Midbrain (tissue), 1 donor: ENCODE measurements at regions not wholly inside any gene's neighbourhood (a gene's known extent, or its start where the extent isn't known, plus 50 kb on each side); places are given as distances from the start of the nearest gene placed in this dataset.

Experiments
- DNase-seq: peaks from one replicate; lab custom pipeline; 2025; lab: John Stamatoyannopoulos, UW

DNA sequence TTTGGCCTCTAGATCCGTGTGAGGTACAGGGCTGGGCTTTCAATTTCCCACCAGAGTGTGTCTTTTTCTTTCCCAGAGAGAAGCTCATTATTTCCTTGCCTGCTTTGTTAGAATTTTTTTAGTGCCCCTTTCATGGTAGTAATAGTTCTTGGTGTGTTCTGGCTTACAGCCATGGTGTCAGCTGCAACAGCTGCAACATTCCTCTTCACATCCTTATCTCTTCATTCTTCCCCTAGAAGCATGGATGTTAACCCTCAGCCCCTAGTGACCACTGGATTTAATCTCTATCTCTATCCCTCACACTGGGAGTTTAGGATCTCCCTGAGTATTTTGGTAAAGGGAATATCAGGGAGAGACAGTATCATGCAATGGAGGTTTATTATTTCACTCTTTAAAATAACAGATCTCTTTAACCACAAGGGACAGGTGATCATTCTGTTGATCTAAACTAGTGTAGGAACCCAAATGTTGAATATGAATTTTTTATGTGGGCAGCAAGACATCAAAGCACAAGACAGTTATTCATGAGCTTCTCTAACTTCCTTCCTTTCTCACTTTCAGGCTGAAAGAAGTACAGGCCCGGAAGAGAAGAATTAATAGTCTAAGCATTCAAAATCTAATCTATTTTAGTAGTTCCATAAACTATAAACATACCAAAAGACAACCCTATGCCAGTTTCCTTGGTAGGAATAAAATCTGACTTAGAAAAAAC is 160.2 kb downstream of the FAM170A start:
- DNase-seq = no peak

DNA sequence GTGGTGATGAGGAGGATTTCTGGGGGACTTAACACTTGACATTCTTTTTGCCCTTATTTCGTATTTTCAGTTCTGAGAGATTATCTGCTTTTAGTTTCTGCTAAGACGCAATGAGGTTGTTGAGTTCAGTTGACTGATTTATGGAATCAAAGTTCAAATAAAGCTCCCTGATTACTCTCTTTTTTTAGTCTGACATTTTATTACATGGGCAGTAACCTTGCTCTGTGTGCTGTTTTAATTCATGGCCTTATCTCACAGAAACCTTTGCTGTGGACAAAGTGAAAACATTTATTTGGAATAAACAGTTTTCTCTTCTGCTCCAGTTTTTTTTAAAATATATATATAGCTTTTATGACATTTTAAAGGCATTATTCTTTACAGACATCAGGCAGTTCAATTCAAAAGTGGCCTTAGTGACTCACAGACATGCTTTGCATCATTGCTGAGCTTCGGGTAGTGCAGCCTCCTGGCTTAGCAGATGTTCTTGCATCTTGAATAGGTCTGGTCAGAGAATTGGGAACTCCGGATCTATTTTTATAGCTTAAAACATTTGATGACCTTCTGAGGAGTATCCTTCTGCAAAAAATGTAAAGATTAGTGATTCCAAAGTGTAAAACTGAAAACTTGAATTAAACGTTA is 162.9 kb downstream of the FAM170A start:
- no peak for DNase-seq

DNA sequence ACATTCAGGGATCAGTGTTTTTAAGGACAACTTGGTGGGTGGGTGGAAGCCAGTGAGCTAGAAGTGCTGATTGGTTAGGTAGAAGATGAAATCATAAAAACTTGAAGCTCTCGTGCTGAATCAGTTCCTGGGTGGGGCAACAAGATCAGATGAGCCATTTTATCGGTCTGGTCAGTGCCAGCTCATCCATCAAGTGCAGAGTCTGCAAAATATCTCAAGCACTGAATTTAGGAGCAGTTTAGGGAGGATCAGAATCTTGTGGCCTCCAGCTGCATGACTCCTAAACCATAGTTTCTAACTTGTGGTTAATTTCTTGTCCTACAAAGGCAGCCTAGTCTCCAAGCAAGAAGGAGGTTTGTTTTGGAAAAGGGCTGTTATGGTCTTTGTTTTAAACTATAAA is 166.4 kb downstream of the FAM170A start:
- DNase-seq = no peak

- DNase-seq = no peak
Observed at GRCh38 chr5:119801570-119801969, 172.2 kb downstream of the FAM170A start.

- no peak for DNase-seq
Observed at GRCh38 chr5:119808024-119808423, 178.7 kb downstream of the FAM170A start.

- no peak for DNase-seq
Observed at GRCh38 chr5:119808474-119808873, 179.1 kb downstream of the FAM170A start.

- no peak for DNase-seq
Observed at GRCh38 chr5:119810217-119810616, 180.9 kb downstream of the FAM170A start.

DNA sequence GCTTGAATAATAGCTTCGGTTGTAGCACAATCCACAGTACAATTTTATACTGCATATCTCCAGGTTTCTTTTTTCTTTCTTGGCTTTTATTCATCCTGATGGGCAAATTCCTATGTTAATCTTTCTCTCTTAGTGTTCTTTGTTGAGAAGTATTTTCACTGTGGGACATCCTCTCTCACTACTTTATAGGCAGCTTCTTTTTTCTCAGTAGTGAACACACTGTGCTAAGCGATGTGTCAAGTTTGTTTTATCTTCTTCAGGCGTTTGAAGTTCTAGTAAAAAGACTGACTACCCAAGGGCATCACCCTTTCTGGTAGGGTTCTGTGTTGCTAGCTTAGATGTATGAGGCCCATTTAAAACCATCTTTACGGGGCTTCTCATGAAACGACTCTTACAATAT is 182.1 kb downstream of the FAM170A start:
- DNase-seq = no peak

DNA sequence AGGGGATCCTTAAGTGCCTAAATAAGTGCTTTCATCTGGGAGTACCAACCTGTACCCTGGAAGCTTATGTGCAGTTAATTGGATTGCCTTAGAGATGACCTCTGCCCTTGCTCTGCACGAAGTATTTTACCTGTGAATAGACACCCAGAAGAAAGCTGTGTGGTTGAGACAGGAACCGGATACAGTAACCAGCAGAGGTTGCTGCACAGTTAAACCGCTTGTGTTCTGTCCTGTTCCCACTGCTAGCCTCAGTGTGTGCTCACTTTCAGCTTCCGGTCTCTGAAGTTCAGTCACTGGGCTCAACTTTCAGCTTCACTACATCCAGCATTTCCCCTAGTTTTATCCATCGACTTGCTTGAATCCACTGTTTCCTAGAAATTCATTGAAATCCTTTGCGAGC is 185.3 kb downstream of the FAM170A start:
- no peak for DNase-seq

DNA sequence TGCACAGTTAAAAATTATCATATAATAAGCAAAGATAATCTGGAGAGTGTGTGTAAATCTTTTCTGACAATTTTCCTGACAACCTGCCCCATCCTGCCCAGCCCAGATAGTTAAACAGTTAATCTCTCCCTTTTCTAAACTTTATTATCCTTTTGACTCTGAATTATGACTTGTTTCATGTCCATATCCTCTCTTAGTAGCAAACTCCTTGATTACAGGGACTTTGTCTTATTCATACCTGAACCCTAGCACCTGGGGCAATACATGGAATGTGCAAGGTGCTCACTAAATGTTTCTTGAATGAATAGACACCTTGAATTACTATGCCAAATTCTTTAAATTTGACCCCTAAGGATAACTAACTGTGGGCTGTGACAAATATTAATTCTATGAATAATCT is 186.7 kb downstream of the FAM170A start:
- DNase-seq = no peak

- DNase-seq = no peak
Observed at GRCh38 chr5:119820016-119820415, 190.7 kb downstream of the FAM170A start.

GRCh38 chr5:119820608-119821007 is 191.2 kb downstream of the FAM170A start:
- no peak for DNase-seq

DNA sequence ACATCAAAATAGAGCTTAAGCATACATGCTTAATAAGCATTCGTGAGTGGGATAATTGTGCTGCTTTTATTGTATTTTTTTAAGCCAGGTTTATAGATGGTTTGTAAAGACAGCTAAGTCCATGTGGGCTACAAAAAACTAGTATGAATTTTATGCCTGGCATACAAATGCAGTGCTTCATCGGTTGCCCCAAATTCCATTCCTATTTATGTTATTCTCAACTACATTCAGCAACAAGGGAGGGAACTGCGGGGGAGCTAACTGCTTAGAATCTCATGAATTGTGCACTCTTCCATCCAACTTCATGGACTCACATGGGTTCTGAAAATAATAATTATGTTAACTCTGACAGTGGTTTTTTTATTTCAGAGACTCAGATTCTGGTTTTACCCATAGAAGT is 199.2 kb downstream of the FAM170A start:
- no peak for DNase-seq

DNA sequence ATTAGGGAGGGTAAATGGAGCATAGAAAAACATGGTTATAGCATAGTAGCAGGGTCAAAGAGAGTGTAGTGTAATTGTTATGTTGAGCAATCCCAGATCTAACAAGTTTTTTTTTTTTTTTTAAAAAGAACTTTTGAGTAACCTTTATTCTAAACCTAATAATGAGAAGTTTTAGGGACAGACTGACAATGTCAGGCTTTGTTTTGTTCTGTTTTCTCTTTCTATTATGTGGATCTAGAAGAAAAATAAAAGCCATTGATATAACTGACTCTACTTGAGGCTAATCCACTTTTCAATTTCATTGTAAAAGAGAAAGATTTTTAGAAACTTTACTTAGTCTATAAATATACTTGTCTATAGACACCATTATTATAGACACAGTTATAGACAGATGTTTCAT is 200.0 kb downstream of the FAM170A start:
- DNase-seq = no peak

GRCh38 chr5:119833176-119833575 is 203.8 kb downstream of the FAM170A start:
- DNase-seq = no peak

DNA sequence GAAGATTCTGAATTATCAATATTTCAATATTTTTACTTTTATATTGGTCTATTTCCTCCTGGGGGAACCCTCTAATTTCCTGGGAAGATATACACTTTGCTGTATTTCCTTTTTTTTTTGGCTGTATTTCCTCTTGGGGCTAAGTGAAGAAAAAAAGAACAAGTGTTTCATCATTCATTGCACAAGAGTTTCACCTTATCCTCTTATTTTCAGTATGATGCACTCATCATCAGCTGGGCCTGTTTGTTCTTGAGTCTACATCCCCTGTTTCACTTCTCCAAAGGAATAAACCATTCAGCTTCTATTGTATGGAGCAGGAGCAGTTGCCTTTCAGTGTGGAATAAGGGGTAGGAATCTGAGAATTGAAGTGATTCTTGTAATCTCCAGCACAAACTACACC is 210.8 kb downstream of the FAM170A start:
- no peak for DNase-seq

DNA sequence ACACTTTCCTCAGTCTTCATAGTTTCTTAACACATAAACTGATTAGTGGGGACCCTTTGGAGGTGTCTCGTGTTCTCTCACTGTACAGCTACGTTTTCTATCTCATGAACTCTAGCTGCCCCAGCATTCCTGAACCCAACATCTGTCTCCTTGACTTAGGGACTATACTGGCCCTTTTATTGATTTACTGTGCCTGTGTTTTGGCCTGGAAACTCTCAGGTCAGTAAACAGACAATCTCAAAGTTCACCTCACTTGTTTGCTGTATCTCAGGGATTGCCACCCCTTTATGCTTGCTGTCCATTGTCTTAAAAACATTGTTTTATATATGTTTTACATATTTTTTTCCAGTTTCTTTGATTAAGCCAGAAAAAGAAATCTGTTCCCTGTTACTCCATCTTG is 222.8 kb downstream of the FAM170A start:
- no peak for DNase-seq

DNA sequence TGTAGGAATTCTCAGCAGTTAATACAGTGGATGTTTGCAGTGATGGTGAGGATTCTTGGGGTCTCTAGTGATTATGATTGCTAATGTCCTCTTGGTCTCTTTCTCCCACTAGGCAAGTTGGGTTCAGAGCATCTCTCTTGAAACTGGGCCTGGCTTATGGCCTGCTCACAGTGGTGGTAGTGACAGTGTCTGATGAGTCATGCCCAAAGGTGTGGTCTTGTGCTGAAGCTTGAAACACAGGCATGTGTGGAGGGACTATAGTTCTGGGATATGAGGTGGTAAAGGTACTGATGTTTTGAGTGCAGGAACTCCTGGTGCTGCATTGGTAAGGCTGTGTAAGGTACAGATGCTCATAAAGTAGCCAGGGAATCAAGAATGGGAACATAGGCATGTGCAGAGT is 231.1 kb downstream of the FAM170A start:
- no peak for DNase-seq

GRCh38 chr5:119862619-119863018 is 233.3 kb downstream of the FAM170A start:
- no peak for DNase-seq

GRCh38 chr5:119864286-119864685 is 234.9 kb downstream of the FAM170A start:
- DNase-seq = no peak

GRCh38 chr5:119873611-119874010 is 244.3 kb downstream of the FAM170A start:
- DNase-seq = no peak

DNA sequence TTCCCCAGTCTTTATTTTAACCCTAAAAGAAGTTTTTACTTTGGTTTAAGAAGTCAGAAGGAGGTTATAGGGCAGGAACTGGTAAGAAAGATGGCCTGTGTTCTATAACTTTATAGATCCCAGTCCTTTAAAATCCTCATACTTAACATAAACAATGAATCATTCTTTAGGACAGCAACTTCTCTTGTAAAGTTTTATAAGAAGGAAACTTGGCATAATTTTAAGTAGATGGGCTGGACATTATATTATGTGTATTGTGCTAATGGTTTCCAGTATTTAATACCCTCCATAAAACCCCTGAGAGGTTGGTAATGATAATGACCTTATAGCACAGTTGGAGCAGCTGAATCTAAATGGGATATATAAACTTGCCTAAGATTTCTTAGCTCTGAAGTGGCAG is 247.2 kb downstream of the FAM170A start:
- no peak for DNase-seq

GRCh38 chr5:119878712-119879111 is 249.4 kb downstream of the FAM170A start:
- DNase-seq = no peak

- DNase-seq = no peak
Observed at GRCh38 chr5:119879446-119879845, 250.1 kb downstream of the FAM170A start.
